Neural cell (in vitro differentiated cells): ENCODE measurements at regions not wholly inside any gene's neighbourhood (a gene's known extent, or its start where the extent isn't known, plus 50 kb on each side); places are given as distances from the start of the nearest gene placed in this dataset.

Source experiments
- H2AFZ ChIP-seq: fragments of 200-600, 300-800 bp; sonication (generic), shearing (Covaris generic); 2 replicates; pipeline ENCODE4 v1.6.0; 2014; ENCODE audit warnings: low read depth, mild to moderate bottlenecking, antibody characterized with exemption, low read length, moderate library complexity
- H3F3A ChIP-seq: fragments of 200-600 bp; shearing (Covaris generic); 2 replicates; pipeline ENCODE4 v1.6.1; 2016; ENCODE audit warnings: mild to moderate bottlenecking, moderate library complexity, mixed read lengths, antibody characterized with exemption, low read length; ENCODE audit not compliant: insufficient read depth, poor library complexity, severe bottlenecking
- H3K27ac ChIP-seq: fragments of 200-600, 300-800 bp; sonication (generic), shearing (Covaris generic); 2 replicates; pipeline ENCODE4 v1.5.1; 2014; ENCODE audit warnings: mild to moderate bottlenecking, low read length, moderate library complexity
- H3K27me3 ChIP-seq: fragments of 300-800, 200-600 bp; sonication (generic), shearing (Covaris generic); 2 replicates; pipeline ENCODE4 v1.6.0; 2014; ENCODE audit warnings: mild to moderate bottlenecking, low read depth, low read length, moderate library complexity; ENCODE audit not compliant: insufficient read depth
- H3K36me3 ChIP-seq: fragments of 300-800, 200-600 bp; sonication (generic), shearing (Covaris generic); 2 replicates; pipeline ENCODE4 v1.5.1; 2014; ENCODE audit warnings: mild to moderate bottlenecking, antibody characterized with exemption, low read length, moderate library complexity; ENCODE audit not compliant: insufficient read depth
- H3K4me2 ChIP-seq: fragments of 300-800, 200-600 bp; sonication (generic), shearing (Covaris generic); 2 replicates; pipeline ENCODE4 v1.6.0; 2014; ENCODE audit warnings: mild to moderate bottlenecking, low read length
- H3K4me3 ChIP-seq: fragments of 300-800, 200-600 bp; sonication (generic), shearing (Covaris generic); 2 replicates; pipeline ENCODE4 v1.5.1; 2014; ENCODE audit warnings: mild to moderate bottlenecking, low read length, moderate library complexity
- H3K79me2 ChIP-seq: fragments of 200-600 bp; shearing (Covaris generic); replicated peaks from 2 replicates; pipeline ENCODE4 v1.6.0; 2014; ENCODE audit warnings: mild to moderate bottlenecking, low read length, moderate library complexity; ENCODE audit not compliant: insufficient read depth
- H3K9ac ChIP-seq: fragments of 300-800, 200-600 bp; sonication (generic), shearing (Covaris generic); 2 replicates; pipeline ENCODE4 v1.6.1; 2016; ENCODE audit warnings: mild to moderate bottlenecking, low read length, mixed read lengths
- H3K9me2 ChIP-seq: fragments of 200-600 bp; shearing (Covaris generic); 2 replicates; pipeline ENCODE4 v1.6.1; 2016; ENCODE audit warnings: mild to moderate bottlenecking, low read length, mixed read lengths; ENCODE audit not compliant: insufficient read depth
- H3K9me3 ChIP-seq: fragments of 200-600, 300-800 bp; sonication (generic), shearing (Covaris generic); 2 replicates; pipeline ENCODE4 v1.6.1; 2016; ENCODE audit warnings: mild to moderate bottlenecking, mixed run types, low read length, moderate library complexity, mixed read lengths
- H4K20me1 ChIP-seq: fragments of 200-600 bp; shearing (Covaris generic); 2 replicates; pipeline ENCODE4 v1.6.1; 2016; ENCODE audit warnings: mild to moderate bottlenecking, mixed run types; ENCODE audit not compliant: insufficient read depth
- EP300 ChIP-seq: fragments of 450-650 bp; conservative IDR thresholded peaks from 2 replicates; pipeline ENCODE4 v1.6.1; 2014; ENCODE audit warnings: antibody characterized with exemption, mild to moderate bottlenecking, moderate library complexity; ENCODE audit not compliant: poor library complexity, severe bottlenecking
- EZH2 ChIP-seq: fragments of 200-600, 300-800 bp; shearing (Covaris generic), sonication (generic); IDR thresholded peaks from 2 replicates; pipeline ENCODE4 v1.6.1; 2014; ENCODE audit warnings: antibody characterized with exemption, low read length, borderline replicate concordance, mild to moderate bottlenecking; ENCODE audit not compliant: insufficient read depth, poor library complexity, severe bottlenecking
- MXI1 ChIP-seq: fragments of 450-650 bp; conservative IDR thresholded peaks from 2 replicates; pipeline ENCODE4 v1.6.1; 2014; ENCODE audit warnings: antibody characterized with exemption, mild to moderate bottlenecking; ENCODE audit not compliant: poor library complexity, severe bottlenecking
- POLR2AphosphoS5 ChIP-seq: IDR thresholded peaks from 2 replicates; pipeline ENCODE4 v1.6.1; 2012
- RAD21 ChIP-seq: fragments of 450-650 bp; conservative IDR thresholded peaks from 2 replicates; pipeline ENCODE4 v1.6.1; 2014; ENCODE audit warnings: antibody characterized with exemption, mild to moderate bottlenecking, moderate library complexity
- SMC3 ChIP-seq: fragments of 450-650 bp; conservative IDR thresholded peaks from 2 replicates; pipeline ENCODE4 v1.6.1; 2014; ENCODE audit warnings: antibody characterized with exemption, mild to moderate bottlenecking, moderate library complexity; ENCODE audit not compliant: poor library complexity
- TAF1 ChIP-seq: IDR thresholded peaks from 2 replicates; pipeline ENCODE4 v1.6.1; 2012; ENCODE audit warnings: low read depth
- TF ChIP-seq, protein P1 (sequence below): fragments of 450-650 bp; IDR thresholded peaks from 2 replicates; pipeline ENCODE4 v1.5.1; 2014; ENCODE audit warnings: antibody characterized with exemption, mild to moderate bottlenecking, moderate library complexity; ENCODE audit not compliant: poor library complexity, severe bottlenecking
- TF ChIP-seq, protein P2 (sequence below): IDR thresholded peaks from 2 replicates; pipeline ENCODE4 v1.6.1; 2012; ENCODE audit warnings: borderline replicate concordance

- H2AFZ ChIP-seq: no peak overlapping the region
- no peak overlapping the region for H3K9ac ChIP-seq
- no peaks in the 10 kb centered on the region for H3K27me3 ChIP-seq
- no peaks in the 10 kb centered on the region for H4K20me1 ChIP-seq
- H3K4me3 ChIP-seq: no peak overlapping the region
- no peaks in the 10 kb centered on the region for H3K9me2 ChIP-seq
- H3K4me2 ChIP-seq: no peak overlapping the region
- H3K36me3 ChIP-seq: no peaks in the 10 kb centered on the region
- no peaks in the 10 kb centered on the region for H3F3A ChIP-seq
- H3K9me3 ChIP-seq: no peaks in the 10 kb centered on the region
- TF ChIP-seq TAF1 (no peak), RAD21 (no peak), POLR2AphosphoS5 (no peak), SMC3 (no peak), EZH2 (no peak), MXI1 (no peak), EP300 (no peak)
- TF ChIP-seq, protein P1, sequence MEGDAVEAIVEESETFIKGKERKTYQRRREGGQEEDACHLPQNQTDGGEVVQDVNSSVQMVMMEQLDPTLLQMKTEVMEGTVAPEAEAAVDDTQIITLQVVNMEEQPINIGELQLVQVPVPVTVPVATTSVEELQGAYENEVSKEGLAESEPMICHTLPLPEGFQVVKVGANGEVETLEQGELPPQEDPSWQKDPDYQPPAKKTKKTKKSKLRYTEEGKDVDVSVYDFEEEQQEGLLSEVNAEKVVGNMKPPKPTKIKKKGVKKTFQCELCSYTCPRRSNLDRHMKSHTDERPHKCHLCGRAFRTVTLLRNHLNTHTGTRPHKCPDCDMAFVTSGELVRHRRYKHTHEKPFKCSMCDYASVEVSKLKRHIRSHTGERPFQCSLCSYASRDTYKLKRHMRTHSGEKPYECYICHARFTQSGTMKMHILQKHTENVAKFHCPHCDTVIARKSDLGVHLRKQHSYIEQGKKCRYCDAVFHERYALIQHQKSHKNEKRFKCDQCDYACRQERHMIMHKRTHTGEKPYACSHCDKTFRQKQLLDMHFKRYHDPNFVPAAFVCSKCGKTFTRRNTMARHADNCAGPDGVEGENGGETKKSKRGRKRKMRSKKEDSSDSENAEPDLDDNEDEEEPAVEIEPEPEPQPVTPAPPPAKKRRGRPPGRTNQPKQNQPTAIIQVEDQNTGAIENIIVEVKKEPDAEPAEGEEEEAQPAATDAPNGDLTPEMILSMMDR: no peak
- TF ChIP-seq, protein P2, sequence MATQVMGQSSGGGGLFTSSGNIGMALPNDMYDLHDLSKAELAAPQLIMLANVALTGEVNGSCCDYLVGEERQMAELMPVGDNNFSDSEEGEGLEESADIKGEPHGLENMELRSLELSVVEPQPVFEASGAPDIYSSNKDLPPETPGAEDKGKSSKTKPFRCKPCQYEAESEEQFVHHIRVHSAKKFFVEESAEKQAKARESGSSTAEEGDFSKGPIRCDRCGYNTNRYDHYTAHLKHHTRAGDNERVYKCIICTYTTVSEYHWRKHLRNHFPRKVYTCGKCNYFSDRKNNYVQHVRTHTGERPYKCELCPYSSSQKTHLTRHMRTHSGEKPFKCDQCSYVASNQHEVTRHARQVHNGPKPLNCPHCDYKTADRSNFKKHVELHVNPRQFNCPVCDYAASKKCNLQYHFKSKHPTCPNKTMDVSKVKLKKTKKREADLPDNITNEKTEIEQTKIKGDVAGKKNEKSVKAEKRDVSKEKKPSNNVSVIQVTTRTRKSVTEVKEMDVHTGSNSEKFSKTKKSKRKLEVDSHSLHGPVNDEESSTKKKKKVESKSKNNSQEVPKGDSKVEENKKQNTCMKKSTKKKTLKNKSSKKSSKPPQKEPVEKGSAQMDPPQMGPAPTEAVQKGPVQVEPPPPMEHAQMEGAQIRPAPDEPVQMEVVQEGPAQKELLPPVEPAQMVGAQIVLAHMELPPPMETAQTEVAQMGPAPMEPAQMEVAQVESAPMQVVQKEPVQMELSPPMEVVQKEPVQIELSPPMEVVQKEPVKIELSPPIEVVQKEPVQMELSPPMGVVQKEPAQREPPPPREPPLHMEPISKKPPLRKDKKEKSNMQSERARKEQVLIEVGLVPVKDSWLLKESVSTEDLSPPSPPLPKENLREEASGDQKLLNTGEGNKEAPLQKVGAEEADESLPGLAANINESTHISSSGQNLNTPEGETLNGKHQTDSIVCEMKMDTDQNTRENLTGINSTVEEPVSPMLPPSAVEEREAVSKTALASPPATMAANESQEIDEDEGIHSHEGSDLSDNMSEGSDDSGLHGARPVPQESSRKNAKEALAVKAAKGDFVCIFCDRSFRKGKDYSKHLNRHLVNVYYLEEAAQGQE: no peak
- no peak overlapping the region for H3K27ac ChIP-seq
- no peaks in the 10 kb centered on the region for H3K79me2 ChIP-seq
These were observed 302.4 kb downstream of the PCDH20 start for GRCh38 chr13:61113140-61113658.

- Histone ChIP-seq H3K4me3 (no peak overlapping the region), H3K9me3 (no peaks in the 10 kb centered on the region), H4K20me1 (no peaks in the 10 kb centered on the region), H3K9ac (no peak overlapping the region), H3K4me2 (no peak overlapping the region), H3K27me3 (no peaks in the 10 kb centered on the region), H3K79me2 (no peaks in the 10 kb centered on the region), H3K9me2 (no peaks in the 10 kb centered on the region), H3F3A (no peaks in the 10 kb centered on the region), H2AFZ (no peak overlapping the region), H3K36me3 (no peaks in the 10 kb centered on the region), H3K27ac (no peak overlapping the region)
- TF ChIP-seq POLR2AphosphoS5: no peak
- no peak for TF ChIP-seq SMC3
- TF ChIP-seq EP300: no peak
- TF ChIP-seq, protein P2: no peak
- TF ChIP-seq RAD21: no peak
- no peak for TF ChIP-seq EZH2
- no peak for TF ChIP-seq TAF1
These were observed 304.1 kb downstream of the PCDH20 start for GRCh38 chr13:61111529-61111928.
